HCT116 (cell line): ENCODE measurements at regions not wholly inside any gene's neighbourhood (a gene's known extent, or its start where the extent isn't known, plus 50 kb on each side); places are given as distances from the start of the nearest gene placed in this dataset.

ENCODE experiments used
- CEBPB ChIP-seq: IDR thresholded peaks from 2 replicates; pipeline ENCODE4 v1.6.1; 2012; ENCODE audit warnings: low read depth
- CTCF ChIP-seq, 3 experiments: fragments of 200-600 bp in 1 of 3; sonication (generic) in 1 of 3; IDR thresholded peaks in 2 of 3; conservative IDR thresholded peaks in 1 of 3; 2 replicates each; pipeline ENCODE4 v1.5.1; 2012 to 2017; ENCODE audit warnings: low read depth in 2 of 3, low read length in 2 of 3, antibody characterized with exemption in 1 of 3, borderline replicate concordance in 1 of 3, control low read depth in 1 of 3, mild to moderate bottlenecking in 1 of 3, mixed read lengths in 1 of 3, mixed run types in 1 of 3, moderate library complexity in 1 of 3; ENCODE audit not compliant: insufficient read depth in 1 of 3
- EZH2 ChIP-seq: fragments of 200-600 bp; sonication (generic); IDR thresholded peaks from 2 replicates; pipeline ENCODE4 v1.6.1; 2017; ENCODE audit warnings: antibody characterized with exemption, mixed run types
- EZH2phosphoT487 ChIP-seq: fragments of 200-600 bp; IDR thresholded peaks from 2 replicates; pipeline ENCODE4 v1.6.1; 2018; ENCODE audit warnings: antibody characterized with exemption, borderline replicate concordance
- POLR2A ChIP-seq: IDR thresholded peaks from 2 replicates; pipeline ENCODE4 v1.7.0; 2011; ENCODE audit warnings: borderline replicate concordance; ENCODE audit not compliant: insufficient read depth, insufficient read length; ENCODE audit errors: extremely low read depth
- POLR2AphosphoS5 ChIP-seq: IDR thresholded peaks from 2 replicates; pipeline ENCODE4 v1.6.1; 2011; ENCODE audit warnings: mild to moderate bottlenecking, low read depth, low read length, moderate library complexity
- RAD21 ChIP-seq: IDR thresholded peaks from 2 replicates; pipeline ENCODE4 v1.6.1; 2012; ENCODE audit warnings: low read depth, mild to moderate bottlenecking
- SIN3A ChIP-seq: IDR thresholded peaks from 2 replicates; pipeline ENCODE4 v1.6.1; 2012; ENCODE audit warnings: low read depth
- ZNF274 ChIP-seq: fragments of 200-500 bp; sonication (Bioruptor generic); IDR thresholded peaks from 2 replicates; pipeline ENCODE4 v1.6.1; 2014; ENCODE audit warnings: mild to moderate bottlenecking, low read depth, low read length, inconsistent platforms
- TF ChIP-seq, protein P1 (sequence below): IDR thresholded peaks from 2 replicates; pipeline ENCODE4 v1.6.1; 2012; ENCODE audit warnings: low read depth

GRCh38 chr13:39233519-39233918 lies 195.3 kb downstream of the NHLRC3 start:
- TF ChIP-seq EZH2 (no peak), EZH2phosphoT487 (no peak), POLR2A (no peak), ZNF274 (no peak), CTCF (IDR thresholded peaks at IDR 0.05 in 2 of 3, conservative IDR thresholded peaks at IDR 0.05 in 1 of 3; ENCODE audit: borderline replicate concordance in 1 of 3, insufficient read depth in 1 of 3, low read depth in 2 of 3, low read length in 2 of 3) (no peak), RAD21 (no peak), POLR2AphosphoS5 (no peak), SIN3A (no peak), CEBPB (no peak)
- TF ChIP-seq, protein P1, sequence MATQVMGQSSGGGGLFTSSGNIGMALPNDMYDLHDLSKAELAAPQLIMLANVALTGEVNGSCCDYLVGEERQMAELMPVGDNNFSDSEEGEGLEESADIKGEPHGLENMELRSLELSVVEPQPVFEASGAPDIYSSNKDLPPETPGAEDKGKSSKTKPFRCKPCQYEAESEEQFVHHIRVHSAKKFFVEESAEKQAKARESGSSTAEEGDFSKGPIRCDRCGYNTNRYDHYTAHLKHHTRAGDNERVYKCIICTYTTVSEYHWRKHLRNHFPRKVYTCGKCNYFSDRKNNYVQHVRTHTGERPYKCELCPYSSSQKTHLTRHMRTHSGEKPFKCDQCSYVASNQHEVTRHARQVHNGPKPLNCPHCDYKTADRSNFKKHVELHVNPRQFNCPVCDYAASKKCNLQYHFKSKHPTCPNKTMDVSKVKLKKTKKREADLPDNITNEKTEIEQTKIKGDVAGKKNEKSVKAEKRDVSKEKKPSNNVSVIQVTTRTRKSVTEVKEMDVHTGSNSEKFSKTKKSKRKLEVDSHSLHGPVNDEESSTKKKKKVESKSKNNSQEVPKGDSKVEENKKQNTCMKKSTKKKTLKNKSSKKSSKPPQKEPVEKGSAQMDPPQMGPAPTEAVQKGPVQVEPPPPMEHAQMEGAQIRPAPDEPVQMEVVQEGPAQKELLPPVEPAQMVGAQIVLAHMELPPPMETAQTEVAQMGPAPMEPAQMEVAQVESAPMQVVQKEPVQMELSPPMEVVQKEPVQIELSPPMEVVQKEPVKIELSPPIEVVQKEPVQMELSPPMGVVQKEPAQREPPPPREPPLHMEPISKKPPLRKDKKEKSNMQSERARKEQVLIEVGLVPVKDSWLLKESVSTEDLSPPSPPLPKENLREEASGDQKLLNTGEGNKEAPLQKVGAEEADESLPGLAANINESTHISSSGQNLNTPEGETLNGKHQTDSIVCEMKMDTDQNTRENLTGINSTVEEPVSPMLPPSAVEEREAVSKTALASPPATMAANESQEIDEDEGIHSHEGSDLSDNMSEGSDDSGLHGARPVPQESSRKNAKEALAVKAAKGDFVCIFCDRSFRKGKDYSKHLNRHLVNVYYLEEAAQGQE, result no peak
